GM21528 (cell line): ENCODE measurements at regions not wholly inside any gene's neighbourhood (a gene's known extent, or its start where the extent isn't known, plus 50 kb on each side); places are given as distances from the start of the nearest gene placed in this dataset.
A peak's percentile ranks its signal among the peaks of the same experiment; 100 is the strongest.
"Not testable (repeated sequence)": the region's sequence is repeated elsewhere in the genome, so short reads cannot be mapped to it uniquely, and the experiment has no call there.

ENCODE experiments used
- ATAC-seq: cut with Tn5 transposase; IDR thresholded peaks from one replicate; pipeline ENCODE4 v1.9.1; 2021; ENCODE audit warnings: mild to moderate bottlenecking, moderate library complexity; ENCODE audit not compliant: unreplicated experiment, low FRiP score

GRCh38 chr6:144957236-144957937 lies 672.3 kb downstream of the UTRN start:
- ATAC-seq: no peak

DNA sequence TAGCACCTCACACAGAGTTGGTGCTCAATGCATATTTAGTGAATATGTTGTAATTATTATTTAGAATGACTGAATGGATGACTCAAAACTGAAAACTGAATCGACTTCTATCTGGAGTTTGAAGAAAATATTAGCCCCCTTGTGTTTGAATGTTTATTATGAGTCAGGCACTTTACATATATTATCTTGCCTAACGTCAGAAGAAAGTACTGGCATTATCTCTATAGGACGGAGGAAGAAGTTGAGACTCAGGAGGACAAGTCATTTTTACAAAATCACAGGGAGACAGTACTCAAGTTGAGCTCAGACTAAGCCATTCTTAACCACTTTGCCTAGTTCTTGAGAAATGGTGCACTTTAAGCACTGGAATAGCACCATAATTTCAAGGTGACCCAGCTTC lies 684.0 kb downstream of the UTRN start:
- ATAC-seq: no peak

DNA sequence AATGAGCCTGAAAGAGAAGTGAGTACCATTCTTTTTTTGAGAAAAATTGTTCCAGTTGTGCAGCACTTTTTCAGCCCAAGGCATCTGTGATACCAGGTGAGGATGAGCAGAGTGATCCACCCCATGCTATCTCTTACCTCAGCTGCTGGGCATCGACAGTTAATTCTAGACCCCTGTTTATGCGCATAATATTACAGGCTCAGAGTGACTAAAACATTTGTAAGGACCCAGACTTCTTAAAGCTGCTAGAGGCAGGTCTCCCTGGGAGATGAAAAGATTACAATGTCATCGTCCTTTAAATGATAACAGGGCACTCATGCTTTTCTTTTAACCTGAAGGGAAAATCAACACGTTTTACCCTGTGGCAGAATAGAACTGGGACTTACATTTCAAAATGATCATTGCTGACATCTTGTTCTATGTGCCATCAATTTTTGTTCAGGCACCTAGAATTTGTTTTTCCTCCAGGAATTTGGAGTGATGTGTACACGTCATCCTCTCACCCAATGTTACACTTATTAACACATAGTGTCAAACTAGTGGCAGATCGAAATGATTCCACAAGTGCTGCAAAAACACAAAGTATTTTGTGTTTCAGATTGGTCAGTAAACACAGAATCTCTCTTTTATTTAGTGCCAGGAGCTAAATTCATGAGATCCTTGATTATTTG lies 684.6 kb downstream of the UTRN start:
- ATAC-seq: no peak

GRCh38 chr6:144977250-144977864 lies 692.2 kb downstream of the UTRN start:
- not testable (repeated sequence) for ATAC-seq

- ATAC-seq: no peak
Observed at GRCh38 chr6:144978208-144978607, 693.1 kb downstream of the UTRN start.

DNA sequence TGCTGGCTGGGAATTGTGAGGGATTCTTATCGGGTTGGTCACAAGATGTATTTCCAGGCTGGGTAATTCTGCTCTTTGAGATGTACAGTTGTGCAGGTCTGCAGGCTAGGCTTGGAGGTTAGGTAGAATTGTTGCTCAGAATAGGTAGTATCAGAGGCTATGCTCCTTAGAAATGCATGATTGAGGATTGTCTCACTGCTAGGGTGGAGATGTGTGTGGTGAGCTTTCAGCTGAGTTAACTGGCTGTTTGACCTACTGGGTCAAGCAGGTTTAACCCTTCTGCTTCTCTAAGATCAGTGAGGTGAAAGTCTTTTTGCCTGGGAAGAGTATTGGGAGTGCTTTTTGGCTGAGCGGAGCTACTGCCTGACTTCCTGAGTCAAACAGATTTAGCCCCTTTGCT lies 701.1 kb downstream of the UTRN start:
- ATAC-seq: no peak

DNA sequence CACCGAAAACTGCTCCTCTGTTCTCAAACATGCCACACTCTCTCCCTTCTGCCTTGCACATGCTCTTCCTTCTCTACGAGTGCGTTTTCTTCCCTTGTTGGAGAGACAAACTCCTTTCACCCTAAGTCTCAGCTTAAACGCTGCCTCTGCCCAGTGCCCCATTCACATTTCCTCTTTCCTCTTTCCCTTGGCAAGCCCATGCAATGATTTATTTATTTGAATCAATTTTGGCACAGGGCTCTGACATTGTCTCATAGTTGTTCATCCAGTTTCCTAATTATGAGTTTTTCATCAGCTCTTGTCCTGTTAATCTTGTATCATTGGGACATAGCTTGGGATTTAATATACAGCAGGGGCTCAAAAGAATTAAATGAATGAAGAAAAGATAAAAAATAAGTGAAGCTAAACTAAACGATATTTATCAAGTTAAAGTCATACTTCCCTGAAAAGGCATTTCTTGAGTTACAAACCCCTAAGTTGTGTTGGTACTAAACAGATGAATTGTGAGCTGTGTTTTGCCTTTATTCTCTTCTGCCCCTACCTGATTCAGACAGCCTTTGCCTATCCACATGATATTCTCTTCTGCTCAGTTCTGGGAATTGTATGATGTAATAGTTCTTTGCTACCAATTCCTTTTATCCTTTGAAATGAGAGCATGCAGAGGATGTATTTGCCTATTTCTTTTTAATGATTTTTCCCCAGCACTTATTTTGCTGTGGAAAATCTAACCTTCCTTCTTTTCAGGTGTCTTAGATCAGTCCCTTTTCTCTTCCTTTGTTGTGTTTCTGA lies 704.4 kb downstream of the UTRN start:
- no peak for ATAC-seq

- ATAC-seq: no peak
Observed at GRCh38 chr6:144990784-144991183, 705.6 kb downstream of the UTRN start.

DNA sequence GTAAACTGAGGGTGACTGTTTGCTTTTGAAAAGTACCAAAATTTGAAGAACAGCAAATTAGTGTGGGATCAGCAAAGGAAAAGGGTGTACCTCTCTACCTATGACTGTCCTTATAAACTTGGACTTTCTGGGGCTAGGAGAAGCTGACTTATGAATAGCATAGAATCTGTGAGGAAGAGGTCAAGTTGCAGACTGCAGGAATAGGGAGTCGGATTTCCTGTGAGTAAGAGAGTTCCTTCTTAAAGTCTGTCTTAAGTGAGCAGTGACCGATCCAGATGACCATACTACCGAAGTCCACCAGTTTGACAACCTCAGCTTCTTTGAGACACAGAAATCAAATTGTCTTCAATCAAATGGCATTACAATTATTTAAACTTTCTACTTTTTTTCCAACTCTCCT lies 708.7 kb downstream of the UTRN start:
- no peak for ATAC-seq

GRCh38 chr6:144997996-144998395 lies 712.9 kb downstream of the UTRN start:
- ATAC-seq: no peak

DNA sequence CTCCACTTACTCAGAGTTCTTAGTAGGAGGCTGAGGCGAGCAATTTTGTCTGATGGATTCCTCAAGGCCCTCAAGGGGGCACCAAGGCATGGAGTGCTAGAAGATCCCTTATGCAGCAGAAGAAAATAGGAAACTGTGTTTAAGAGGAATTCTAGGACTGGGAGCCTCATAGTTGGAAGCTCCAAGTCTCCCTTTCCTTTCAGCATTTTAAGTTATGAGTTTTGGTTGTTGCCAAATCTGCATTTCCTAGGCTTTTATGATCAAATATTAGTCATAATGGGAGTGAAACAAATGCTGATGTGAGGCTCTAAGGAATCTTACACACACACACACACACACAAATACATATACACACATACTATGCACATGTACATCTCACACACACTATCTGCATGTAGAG lies 714.0 kb downstream of the UTRN start:
- ATAC-seq: no peak

GRCh38 chr6:145003145-145003544 lies 718.0 kb downstream of the UTRN start:
- no peak for ATAC-seq

DNA sequence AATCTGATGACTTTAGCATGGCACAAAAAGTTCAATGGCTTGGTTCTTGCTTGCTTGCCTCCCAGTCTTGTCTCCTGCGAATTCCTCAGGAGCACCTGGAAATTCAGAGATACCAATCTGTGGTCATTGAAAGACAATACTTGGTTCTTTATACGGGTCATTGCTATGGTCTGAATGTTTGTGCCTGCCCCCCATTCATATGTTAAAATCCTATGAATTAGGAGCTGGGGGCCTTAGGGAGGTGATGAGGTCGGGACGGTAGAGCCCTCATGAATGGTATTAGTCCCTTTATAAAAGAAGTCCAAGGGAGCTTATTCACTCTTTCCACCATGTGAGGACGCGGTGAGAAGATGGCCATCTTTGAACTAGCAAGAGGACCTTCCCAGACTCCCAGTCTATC lies 721.8 kb downstream of the UTRN start:
- ATAC-seq: no peak

DNA sequence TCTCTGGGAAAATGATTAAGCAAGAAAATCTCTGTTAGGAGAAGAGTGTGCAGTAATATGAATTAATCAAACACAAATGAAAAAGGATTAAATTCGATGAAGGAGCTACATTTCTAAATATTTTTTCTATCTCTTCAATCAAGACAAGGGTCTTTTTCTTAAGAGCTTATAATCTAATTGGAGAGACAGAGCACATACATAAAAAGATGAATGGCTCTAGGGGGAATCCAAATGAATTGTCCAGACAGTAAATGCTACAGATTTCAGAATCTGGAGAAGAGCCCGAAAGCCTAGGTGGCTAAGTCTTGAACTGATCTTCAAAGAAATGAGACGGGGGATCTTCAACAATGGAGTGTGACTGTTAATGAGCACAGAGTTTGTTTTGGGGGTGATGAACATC lies 723.6 kb downstream of the UTRN start:
- ATAC-seq: no peak

DNA sequence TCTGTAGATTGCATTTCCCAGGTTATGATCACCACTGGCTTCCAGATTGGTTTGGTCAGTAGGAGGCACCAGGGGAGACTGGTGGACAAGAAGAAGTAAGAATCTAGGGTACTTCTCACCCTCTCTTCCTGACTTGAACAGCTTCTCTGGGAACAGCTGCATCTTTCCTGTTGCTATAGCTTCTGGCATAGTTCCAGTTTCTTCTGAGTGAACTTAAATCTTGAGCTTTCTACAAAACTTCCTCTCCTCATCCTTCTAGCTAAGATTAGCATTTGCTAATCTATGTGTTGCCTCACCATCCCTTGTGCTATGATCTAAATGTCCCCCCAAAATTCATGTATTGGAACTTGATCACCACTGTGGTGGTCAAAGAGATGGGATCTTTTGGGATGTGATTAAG lies 724.6 kb downstream of the UTRN start:
- ATAC-seq: no peak

- ATAC-seq: no peak
Observed at GRCh38 chr6:145012039-145012662, 723.2 kb downstream of the EPM2A start.

DNA sequence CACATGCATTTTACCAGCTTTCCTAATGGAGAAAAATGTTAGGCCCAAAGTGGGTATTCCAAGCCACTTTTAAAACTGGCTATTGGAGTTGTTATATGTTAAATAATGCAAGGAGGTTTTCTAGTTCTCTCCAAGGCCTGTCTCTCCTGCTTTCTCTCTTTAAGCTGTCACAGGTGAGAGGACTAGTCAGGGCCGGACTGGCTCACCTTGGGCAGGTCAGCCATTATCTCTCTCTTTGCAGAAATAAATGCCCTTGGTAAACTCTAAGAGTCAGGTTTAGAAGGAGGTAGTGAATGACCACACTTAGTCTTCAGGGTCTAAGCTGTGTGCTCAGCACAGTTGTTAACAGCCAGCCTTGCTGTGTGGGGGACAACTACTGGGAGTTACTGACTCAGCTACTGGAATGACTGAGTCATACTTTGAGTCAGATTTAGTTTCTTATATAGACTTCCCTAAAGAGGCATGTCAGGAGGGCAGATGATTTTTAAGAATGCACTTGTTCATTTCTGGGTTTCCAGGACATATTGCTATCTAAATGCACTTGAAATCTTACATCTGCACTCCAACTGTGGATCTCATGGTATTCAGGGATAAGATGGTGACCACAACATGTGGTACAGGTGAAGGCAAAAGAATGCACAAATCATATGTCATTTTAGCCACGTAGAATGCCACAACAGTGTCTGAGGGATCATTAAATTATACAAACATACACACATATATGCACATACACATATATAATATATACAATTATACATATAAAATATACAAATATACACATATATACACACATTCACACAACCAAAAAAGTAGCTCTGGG lies 719.4 kb downstream of the EPM2A start:
- ATAC-seq: peak; percentile 88

DNA sequence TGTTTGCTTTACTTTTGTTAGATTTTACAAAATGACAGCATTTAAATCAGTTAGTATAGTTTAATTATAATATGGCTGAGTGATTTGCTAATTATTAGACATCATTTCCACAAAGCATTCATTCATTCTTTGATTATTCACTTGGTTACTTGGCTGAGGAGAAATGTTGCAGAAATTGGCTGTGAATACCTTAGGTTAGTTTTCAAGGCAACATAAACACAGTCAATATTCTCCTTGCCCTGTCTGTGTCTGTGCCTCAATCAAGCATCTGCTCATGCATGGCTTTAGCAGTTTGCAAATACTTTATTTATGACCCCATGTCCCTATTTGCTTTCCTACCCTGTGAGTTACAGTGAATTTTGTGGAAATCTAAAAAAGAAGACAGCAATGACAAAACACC lies 718.3 kb downstream of the EPM2A start:
- no peak for ATAC-seq

GRCh38 chr6:145017516-145017915 lies 717.8 kb downstream of the EPM2A start:
- no peak for ATAC-seq

DNA sequence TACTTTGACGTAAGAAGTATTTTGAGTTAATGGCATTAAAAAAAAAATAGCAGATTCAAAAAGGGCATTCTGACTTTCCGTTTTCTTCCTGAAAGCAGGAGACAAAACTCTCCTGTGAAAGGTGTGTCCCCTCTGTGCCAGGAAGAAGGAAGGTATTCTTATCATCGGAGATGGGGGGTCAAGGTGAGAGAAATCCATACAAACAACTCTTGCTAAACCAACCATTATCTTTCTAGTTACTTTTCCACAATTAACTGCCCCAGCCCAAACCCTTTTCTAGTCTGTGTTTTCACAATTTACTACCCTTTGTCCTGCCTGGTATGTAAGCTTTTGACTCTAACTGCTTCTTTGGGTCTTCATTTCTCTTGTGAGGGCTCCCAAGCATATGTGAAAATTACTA lies 717.3 kb downstream of the EPM2A start:
- ATAC-seq: no peak
